Activated T-cell treated with anti-CD3 and anti-CD28 coated beads, Interleukin-2, amount 50 U/mL, for 48 hours (primary cell): ENCODE measurements at regions not wholly inside any gene's neighbourhood (a gene's known extent, or its start where the extent isn't known, plus 50 kb on each side); places are given as distances from the start of the nearest gene placed in this dataset.
A peak's percentile ranks its signal among the peaks of the same experiment; 100 is the strongest.
"Not testable (repeated sequence)": the region's sequence is repeated elsewhere in the genome, so short reads cannot be mapped to it uniquely, and the experiment has no call there.

Experiments used
- DNase-seq, 2 experiments: peaks; one replicate each; pipeline ENCODE4 v3.0.0-alpha.2; 2020

- DNase-seq, result not testable (repeated sequence)
Measured at GRCh38 chr6:5836597-5836996, 170.1 kb downstream of the NRN1 start.

- no peak for DNase-seq
Measured at GRCh38 chr6:5833120-5833519, 173.6 kb downstream of the NRN1 start.

GRCh38 chr6:5832668-5833067 lies 174.1 kb downstream of the NRN1 start:
- peak in 1 of 2 experiments; percentile 30 for DNase-seq

DNA sequence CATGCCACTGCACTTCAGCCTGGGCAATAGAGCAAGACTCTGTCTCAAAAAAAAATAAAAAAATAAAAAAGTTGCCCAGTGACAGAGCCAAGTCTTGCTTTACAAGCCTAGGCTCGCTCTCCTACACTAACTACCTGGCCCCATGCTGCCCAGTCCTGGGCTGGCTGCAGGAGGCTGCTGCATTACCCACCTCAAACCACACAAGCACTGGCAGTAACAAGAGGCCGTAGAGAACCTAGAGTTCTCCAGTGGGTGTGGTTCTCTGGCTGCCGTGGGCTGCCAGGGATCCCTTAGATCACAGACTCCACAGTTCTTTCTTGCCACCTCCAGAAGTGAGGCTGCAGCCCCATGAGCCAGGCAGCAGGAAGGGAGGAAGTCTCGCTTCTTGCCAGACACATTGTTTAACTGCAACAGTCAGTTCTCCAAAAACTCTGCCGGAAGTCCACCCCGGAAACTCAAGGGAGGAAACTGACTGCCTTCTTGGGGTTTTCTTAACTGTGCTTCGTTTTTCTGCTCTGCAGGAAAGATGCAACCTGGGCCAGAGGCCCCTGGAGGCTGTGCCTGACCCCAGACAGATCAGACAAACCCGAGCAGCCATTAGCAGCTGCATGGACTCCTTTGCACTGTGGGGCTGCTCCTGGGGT lies 175.4 kb downstream of the NRN1 start:
- DNase-seq, result peak; percentile 56 to 61

- no peak for DNase-seq
Measured at GRCh38 chr6:5828296-5828695, 178.4 kb downstream of the NRN1 start.

DNA sequence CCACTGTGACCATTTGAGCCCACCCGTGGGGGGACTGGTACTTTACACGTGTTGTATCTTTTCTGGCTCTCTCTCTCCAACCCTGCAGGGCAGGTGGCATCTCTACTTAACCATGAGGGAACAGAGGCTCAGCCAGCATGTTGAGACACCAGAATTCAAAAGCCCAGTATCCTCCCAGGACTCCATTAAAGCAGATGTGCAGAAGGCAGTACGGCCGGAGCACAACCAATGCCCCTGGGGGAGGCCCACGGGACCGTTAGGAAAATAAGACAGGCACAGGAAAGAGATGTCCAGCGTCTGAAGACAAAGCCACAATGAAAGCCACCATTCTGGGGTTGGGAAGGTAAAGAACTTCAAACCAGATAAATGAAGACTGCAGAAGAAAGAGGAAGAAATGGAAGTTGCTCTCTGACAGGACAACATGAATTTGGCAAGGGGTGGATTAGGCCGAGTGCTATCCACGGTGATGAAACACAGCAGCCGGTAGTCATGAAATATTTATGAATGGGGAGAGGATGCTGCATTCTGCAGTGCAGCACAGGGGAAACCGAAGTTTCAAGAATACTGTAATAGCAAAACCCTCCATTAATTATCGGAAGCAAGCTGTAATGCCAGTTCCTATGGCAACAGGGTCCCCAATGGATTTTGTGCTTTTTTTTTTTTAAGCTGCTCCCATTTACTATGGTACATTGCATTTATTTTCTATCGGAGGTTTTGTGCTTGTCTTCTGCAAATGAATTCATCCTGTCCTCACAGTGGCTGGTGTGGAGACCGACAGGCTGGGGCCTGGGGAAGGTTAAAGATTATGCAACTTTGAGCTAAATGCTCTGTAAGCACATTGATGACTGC lies 179.4 kb downstream of the NRN1 start:
- no peak for DNase-seq

DNA sequence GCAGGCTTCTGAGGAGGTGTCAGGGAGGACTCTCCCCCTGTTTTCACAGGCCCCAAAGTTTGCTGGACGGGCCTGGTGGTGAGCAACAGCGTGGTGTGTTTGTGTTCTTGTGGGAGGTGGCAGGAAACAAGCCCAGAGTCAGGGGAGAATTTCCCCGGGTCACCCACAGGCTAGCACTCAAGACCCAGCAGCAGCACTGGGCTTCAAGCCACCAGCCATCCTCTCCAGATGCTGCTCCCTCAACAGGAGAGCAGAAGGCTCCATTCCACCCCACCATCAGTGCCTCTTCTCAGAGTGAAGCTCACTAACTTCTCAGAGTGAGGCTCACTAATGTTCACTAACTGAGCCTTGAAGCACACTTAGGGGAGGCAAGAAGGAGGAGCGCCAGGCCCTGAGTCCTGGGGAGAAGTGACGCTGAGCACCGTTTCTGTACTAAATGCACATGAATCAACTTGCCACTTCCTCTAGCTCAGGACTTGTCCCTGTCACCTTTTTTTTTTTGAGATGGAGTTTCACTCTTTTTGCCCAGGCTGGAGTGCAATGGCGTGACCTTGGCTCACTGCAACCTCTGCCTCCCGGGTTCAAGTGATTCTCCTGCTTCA lies 182.2 kb downstream of the NRN1 start:
- DNase-seq, result peak; percentile 28 to 41
